HS-27A (cell line): ENCODE measurements at regions not wholly inside any gene's neighbourhood (a gene's known extent, or its start where the extent isn't known, plus 50 kb on each side); places are given as distances from the start of the nearest gene placed in this dataset.
A peak's percentile ranks its signal among the peaks of the same experiment; 100 is the strongest.
"Not testable (repeated sequence)": the region's sequence is repeated elsewhere in the genome, so short reads cannot be mapped to it uniquely, and the experiment has no call there.

Experiments used
- DNase-seq: peaks from one replicate; pipeline ENCODE4 v3.0.0-alpha.2; 2012; ENCODE audit warnings: low read depth, missing footprints

DNA sequence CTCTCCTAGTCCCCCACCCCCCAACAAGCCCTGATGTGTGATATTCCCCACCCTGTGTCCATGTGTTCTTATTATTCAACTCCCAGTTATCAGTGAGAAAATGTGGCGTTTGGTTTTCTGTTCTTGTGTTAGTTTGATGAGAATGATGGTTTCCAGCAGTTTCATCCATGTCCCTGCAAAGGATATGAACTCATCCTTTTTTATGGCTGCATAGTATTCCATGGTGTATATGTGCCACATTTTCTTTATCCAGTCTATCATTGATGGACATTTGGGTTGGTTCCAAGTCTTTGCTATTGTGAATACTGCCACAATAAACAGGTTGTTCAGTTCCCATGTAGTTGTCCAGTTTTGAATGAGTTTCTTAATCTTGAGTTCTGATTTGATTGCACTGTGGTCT lies 1006.1 kb upstream of the MIR17HG start:
- not testable (repeated sequence) for DNase-seq

GRCh38 chr13:90348477-90349136 lies 998.9 kb upstream of the MIR17HG start:
- not testable (repeated sequence) for DNase-seq

DNA sequence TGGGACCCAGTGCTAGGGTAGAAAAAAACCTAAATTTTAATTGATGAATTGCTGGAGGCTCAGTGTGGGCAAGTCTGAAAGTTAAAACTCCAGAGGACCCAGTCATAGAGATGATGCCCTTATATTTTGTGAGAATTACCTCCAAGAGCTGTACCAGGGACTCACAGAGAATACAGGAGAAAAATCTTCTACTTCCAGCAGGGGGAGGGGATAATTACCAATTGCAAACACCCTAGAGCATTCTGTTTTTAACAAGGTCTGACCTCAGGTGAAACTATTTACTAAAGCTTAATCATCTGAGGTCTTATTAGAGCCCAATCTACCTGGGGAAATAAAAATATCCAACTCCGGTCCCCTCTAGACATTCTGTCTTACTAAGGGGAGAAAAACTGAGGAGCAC lies 994.7 kb upstream of the MIR17HG start:
- no peak for DNase-seq

- no peak for DNase-seq
Observed at GRCh38 chr13:90355162-90355751, 992.2 kb upstream of the MIR17HG start.

DNA sequence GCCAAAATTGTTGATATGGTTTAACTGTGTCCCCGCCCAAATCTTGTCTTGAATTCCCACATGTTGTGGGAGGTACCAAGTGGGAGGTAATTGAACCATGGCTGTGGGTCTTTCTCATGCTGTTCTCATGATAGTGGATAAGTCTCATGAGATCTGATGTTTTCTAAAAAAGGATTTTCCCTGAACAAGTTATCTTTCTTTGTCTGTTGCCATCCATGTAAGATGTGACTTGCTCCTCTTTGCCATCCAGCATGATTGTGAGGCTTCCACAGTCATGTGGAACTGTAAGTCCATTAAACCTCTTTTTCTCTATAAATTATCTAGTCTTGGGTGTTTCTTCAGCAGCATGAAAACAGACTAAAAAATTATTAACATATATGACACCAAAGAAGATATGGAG lies 986.7 kb upstream of the MIR17HG start:
- DNase-seq = no peak

GRCh38 chr13:90362707-90363106 lies 984.8 kb upstream of the MIR17HG start:
- no peak for DNase-seq

GRCh38 chr13:90365130-90365529 lies 982.4 kb upstream of the MIR17HG start:
- DNase-seq = no peak

DNA sequence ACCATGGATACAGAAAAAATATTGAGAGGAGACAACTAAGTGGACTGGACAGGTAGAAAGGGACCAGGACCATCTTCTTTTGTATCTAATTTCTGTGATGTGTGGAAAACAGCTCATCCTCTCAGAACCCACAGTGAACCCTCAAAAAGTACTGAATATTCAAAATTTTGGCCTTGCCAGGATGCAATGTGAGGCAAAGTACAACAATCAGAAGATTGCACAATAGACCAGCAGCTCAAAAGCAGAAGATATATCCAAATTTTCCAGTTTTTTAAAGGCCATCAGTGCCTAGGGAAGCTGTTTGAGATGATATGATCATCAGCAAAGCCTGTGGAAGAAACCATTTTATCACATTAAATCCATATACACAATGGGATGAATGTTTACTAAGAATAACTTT lies 973.3 kb upstream of the MIR17HG start:
- DNase-seq = no peak

DNA sequence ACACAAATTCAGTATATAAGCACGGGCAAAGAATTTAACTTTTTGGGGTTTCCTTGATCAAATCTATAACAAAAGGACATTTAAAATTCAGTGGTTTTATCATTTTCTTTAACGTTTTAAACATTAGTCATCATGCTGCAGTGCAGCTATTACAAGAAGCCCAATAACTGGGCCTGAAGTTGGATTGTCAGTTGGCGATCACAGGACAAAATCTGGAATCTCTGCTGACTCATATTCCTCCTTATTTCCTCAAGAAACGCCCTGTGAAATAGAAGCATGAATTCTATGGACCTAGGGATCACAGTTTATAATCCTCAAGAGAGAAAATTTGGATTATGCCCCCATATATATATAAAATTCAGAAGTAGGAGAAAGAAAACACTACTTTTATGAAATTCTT lies 971.6 kb upstream of the MIR17HG start:
- peak; percentile 20 for DNase-seq

- DNase-seq = no peak
Observed at GRCh38 chr13:90382425-90382824, 965.1 kb upstream of the MIR17HG start.

GRCh38 chr13:90385781-90386489 lies 961.6 kb upstream of the MIR17HG start:
- no peak for DNase-seq

GRCh38 chr13:90388887-90389452 lies 958.5 kb upstream of the MIR17HG start:
- no peak for DNase-seq

DNA sequence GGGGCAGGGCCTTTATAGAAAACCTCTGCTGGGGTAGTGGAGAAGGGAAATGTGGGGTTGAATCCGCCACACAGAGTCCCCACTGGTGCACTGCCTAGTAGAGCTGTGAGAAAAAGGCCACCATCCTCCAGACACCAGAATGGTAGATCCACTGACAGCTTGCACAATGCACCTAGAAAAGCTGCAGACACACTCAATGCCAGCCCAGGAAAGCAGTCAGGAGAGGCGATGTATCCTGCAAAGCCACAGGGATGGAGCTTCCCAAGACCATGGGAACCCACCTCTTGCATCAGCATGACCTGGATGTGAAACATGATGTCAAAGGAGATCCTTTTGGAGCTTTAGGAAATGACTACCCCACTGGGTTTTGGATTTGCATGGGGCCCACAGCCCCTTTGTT lies 958.0 kb upstream of the MIR17HG start:
- DNase-seq = no peak

- DNase-seq = no peak
Observed at GRCh38 chr13:90393408-90393807, 954.1 kb upstream of the MIR17HG start.

DNA sequence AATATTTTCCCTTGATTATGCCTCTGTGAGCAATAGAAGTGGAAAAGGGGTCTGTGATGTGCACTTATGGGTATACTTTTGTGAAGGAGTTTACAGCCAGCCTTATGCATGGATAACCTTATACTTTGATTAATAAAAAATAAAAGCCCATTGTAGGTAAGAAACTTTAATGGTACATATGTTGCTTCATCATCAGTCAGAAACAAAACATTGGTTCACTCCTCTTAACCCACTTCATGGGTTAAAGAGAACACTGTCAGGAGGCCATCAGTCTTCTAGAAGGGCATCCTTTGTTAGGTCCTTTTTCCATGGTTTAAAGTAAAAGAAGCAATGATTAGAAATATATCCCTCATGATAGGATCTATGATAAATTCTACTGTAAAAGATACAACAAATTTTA lies 952.1 kb upstream of the MIR17HG start:
- DNase-seq = no peak

- DNase-seq = no peak
Observed at GRCh38 chr13:90395846-90396245, 951.6 kb upstream of the MIR17HG start.

GRCh38 chr13:90396266-90396665 lies 951.2 kb upstream of the MIR17HG start:
- no peak for DNase-seq

- DNase-seq = no peak
Observed at GRCh38 chr13:90397503-90397902, 950.0 kb upstream of the MIR17HG start.

GRCh38 chr13:90400372-90400771 lies 947.1 kb upstream of the MIR17HG start:
- no peak for DNase-seq

DNA sequence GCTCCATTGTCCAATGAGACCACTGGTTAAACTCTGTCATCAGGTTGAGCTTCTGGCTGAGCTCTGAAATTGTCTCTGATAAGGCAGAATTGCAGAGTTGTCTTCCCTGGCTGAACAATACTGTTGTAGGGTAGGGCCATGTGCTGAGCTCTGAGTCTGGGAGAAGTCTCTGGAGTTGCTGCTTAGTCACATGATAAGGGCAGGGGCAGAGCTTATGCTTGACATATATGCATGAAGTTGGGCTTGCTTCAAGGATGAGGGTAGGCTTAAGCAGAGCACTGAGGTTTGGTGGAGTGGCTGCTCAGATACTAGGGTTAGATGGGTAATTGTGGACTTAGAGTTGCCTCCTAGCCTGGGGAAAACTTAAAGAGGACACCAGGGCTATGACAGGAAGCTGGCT lies 946.3 kb upstream of the MIR17HG start:
- DNase-seq = no peak

GRCh38 chr13:90402102-90402501 lies 945.4 kb upstream of the MIR17HG start:
- DNase-seq = no peak

GRCh38 chr13:90402613-90403012 lies 944.9 kb upstream of the MIR17HG start:
- no peak for DNase-seq
